ENCODE measurements at regions not wholly inside any gene's neighbourhood (a gene's known extent, or its start where the extent isn't known, plus 50 kb on each side); places are given as distances from the start of the nearest gene placed in this dataset.

DNA sequence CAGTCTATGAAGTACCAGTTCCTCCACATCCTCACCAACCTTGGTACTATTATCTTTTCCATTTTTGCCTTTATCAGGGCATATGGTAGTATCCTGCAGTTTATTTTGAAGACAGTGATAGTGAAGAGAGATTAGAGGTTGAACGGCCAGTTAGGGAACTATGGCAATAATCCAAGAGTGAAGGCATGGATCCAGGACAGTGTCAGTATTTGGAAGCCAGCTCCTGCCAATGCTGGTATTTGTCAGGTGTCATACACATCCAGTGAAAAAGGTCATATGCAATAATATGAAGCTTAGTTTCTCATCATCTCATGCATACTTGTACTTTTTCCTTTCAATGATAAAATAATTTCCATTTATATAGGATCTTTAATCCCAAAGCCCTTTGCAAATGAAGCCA, 56.8 kb upstream of the KCNMB2 start:
- no peak for DNase-seq
- Histone ChIP-seq H3K4me1 (peaks cover 0 to 7% (median 0%) of the 10 kb centered on the region in 3 donors), H3K27me3 (peaks cover 0 to 68% (median 0%) of the 10 kb centered on the region in 4 donors), H3K27ac (no peak overlapping the region), H3K9me3 (no peaks in the 10 kb centered on the region), H3K4me3 (no peak overlapping the region), H3K36me3 (no peaks in the 10 kb centered on the region)
- 21 to 33% methylated on average over 1 of the region's 1 CpG for WGBS, 2 donors
- intact Hi-C loops (cut with DNase I) = no loop called here
- TF ChIP-seq, protein P1, sequence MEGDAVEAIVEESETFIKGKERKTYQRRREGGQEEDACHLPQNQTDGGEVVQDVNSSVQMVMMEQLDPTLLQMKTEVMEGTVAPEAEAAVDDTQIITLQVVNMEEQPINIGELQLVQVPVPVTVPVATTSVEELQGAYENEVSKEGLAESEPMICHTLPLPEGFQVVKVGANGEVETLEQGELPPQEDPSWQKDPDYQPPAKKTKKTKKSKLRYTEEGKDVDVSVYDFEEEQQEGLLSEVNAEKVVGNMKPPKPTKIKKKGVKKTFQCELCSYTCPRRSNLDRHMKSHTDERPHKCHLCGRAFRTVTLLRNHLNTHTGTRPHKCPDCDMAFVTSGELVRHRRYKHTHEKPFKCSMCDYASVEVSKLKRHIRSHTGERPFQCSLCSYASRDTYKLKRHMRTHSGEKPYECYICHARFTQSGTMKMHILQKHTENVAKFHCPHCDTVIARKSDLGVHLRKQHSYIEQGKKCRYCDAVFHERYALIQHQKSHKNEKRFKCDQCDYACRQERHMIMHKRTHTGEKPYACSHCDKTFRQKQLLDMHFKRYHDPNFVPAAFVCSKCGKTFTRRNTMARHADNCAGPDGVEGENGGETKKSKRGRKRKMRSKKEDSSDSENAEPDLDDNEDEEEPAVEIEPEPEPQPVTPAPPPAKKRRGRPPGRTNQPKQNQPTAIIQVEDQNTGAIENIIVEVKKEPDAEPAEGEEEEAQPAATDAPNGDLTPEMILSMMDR (IDR thresholded peaks at IDR 0.05) = no peak
- no peak for TF ChIP-seq POLR2A (IDR thresholded peaks at IDR 0.05)

DNA sequence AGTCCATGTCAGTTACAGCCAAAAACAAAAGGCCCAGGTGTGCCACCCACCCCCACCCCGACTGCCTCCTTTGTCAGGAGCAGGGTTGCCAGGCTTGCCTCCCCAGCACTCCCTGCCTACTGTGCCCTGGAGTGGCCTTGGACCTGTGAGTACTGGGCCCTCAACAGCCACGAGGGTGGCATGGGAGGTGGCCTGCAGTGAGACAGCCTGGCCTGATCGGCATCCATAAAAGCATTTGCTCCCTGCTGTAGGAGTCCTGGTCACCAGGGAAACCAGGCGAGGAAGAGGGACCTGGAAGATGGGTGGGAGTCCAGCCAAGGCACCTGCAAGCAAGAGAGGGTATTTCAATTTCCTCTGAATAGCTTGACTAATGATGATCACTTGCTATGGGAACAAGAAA, 56.4 kb upstream of the KCNMB2 start:
- Histone ChIP-seq H3K4me3 (no peak overlapping the region), H3K4me1 (peaks cover 0 to 7% (median 0%) of the 10 kb centered on the region in 3 donors), H3K27ac (no peak overlapping the region), H3K36me3 (no peaks in the 10 kb centered on the region), H3K9me3 (no peaks in the 10 kb centered on the region), H3K27me3 (peaks cover 0 to 68% (median 0%) of the 10 kb centered on the region in 4 donors)
- TF ChIP-seq POLR2A (IDR thresholded peaks at IDR 0.05) = no peak
- TF ChIP-seq, protein P1 (IDR thresholded peaks at IDR 0.05) = no peak
- WGBS, 2 donors = 0 to 42% methylated on average over 1 to 4 of the region's 4 CpGs
- no peak for DNase-seq
- intact Hi-C loops (cut with DNase I) = no loop called here

DNA sequence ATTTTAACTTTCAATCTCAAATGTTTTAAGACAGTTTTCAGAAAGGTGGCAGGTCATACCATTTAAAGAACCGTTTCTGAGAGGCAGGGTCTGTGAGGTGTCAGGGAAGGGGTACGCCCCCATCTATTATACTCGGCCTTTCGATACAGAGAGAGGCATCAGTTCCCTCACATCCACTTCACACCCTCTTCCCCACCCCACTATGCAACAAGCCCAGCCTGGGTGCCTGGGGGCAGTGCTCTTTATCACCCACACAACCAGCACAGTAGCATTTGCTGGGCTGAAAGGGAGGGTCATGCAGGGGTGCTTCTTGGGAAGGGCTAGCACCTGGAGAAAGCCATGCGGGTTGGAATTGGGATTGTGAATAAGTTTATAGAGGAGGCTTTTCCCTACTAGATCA, 56.0 kb upstream of the KCNMB2 start:
- peaks cover 0 to 68% (median 0%) of the 10 kb centered on the region in 4 donors for H3K27me3 ChIP-seq
- no peak for DNase-seq
- WGBS, 2 donors = 73 to 86% methylated on average over 5 of the region's 5 CpGs
- no peak overlapping the region for H3K4me3 ChIP-seq
- intact Hi-C loops (cut with DNase I) = no loop called here
- H3K4me1 ChIP-seq = peaks cover 0 to 7% (median 0%) of the 10 kb centered on the region in 3 donors
- no peak for TF ChIP-seq POLR2A (IDR thresholded peaks at IDR 0.05)
- TF ChIP-seq, protein P1 (IDR thresholded peaks at IDR 0.05) = no peak
- no peaks in the 10 kb centered on the region for H3K36me3 ChIP-seq
- H3K9me3 ChIP-seq = no peaks in the 10 kb centered on the region
- no peak overlapping the region for H3K27ac ChIP-seq

DNA sequence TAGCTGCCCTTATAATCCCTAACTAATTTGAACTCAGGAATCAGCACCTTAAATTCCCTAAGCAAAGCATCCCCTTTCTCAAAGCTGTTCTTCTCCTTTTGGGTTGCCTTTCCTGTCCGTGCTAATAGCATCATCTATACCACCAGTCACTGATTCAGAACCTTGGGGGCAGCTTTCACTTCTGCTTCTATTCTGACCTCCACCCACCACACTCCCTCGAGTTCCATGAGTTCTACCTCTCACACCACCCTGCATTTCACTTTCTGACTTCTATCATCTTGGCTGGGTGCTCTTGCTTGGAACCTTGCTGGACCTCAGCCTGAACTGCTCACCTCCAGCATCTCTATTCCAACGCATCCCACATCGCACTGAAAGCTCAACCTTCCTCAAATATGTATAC, 55.4 kb upstream of the KCNMB2 start:
- no peaks in the 10 kb centered on the region for H3K36me3 ChIP-seq
- no peak for TF ChIP-seq POLR2A (IDR thresholded peaks at IDR 0.05)
- TF ChIP-seq, protein P1 (IDR thresholded peaks at IDR 0.05) = no peak
- DNase-seq = no peak
- 70 to 75% methylated on average over 4 of the region's 4 CpGs for WGBS, 2 donors
- no peak overlapping the region for H3K27ac ChIP-seq
- H3K4me3 ChIP-seq = no peak overlapping the region
- peaks cover 0 to 69% (median 0%) of the 10 kb centered on the region in 4 donors for H3K27me3 ChIP-seq
- no peaks in the 10 kb centered on the region for H3K9me3 ChIP-seq
- peaks cover 0 to 7% (median 0%) of the 10 kb centered on the region in 3 donors for H3K4me1 ChIP-seq
- intact Hi-C loops (cut with DNase I) = no loop called here

DNA sequence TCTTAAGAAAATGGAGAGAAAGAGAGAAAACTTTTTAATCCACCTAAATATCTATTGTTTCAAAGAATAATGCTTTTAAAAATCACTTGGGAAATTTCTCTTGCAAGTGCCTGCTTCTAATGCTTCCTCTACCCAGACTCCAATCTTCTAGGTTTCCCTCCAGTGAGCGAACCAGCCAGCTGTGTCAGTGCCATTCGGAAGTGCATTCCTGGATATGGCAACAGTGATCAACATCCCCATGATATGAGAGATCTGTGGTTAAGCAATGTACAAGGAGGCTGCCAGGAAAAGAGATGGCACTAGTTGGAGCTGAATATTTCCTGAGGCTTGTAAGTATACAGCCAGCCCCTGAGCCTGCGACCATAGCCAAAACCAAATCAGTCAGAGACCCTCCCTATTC, 53.3 kb upstream of the KCNMB2 start:
- H3K4me1 ChIP-seq = no peaks in the 10 kb centered on the region
- no peak overlapping the region for H3K4me3 ChIP-seq
- no peak overlapping the region for H3K27ac ChIP-seq
- H3K36me3 ChIP-seq = no peaks in the 10 kb centered on the region
- 88 to 95% methylated on average over 3 of the region's 3 CpGs for WGBS, 2 donors
- H3K9me3 ChIP-seq = no peaks in the 10 kb centered on the region
- intact Hi-C loops (cut with DNase I) = no loop called here
- TF ChIP-seq, protein P1 (IDR thresholded peaks at IDR 0.05) = no peak
- TF ChIP-seq POLR2A (IDR thresholded peaks at IDR 0.05) = no peak
- H3K27me3 ChIP-seq = peaks cover 0 to 72% (median 0%) of the 10 kb centered on the region in 4 donors
- DNase-seq = no peak
